GM12891 (cell line): ENCODE measurements at regions not wholly inside any gene's neighbourhood (a gene's known extent, or its start where the extent isn't known, plus 50 kb on each side); places are given as distances from the start of the nearest gene placed in this dataset.

ENCODE experiments used
- PAX5 ChIP-seq: IDR thresholded peaks from 2 replicates; pipeline ENCODE4 v1.6.1; 2011; ENCODE audit warnings: low read length, moderate library complexity, mild to moderate bottlenecking; ENCODE audit not compliant: insufficient read depth, severe bottlenecking
- POLR2A ChIP-seq: IDR thresholded peaks from 2 replicates; pipeline ENCODE4 v1.6.1; 2011; ENCODE audit warnings: low read depth, low read length, control low read depth
- POLR2AphosphoS5 ChIP-seq: IDR thresholded peaks from 2 replicates; pipeline ENCODE4 v1.6.1; 2011; ENCODE audit warnings: low read depth, low read length, control low read depth
- POU2F2 ChIP-seq: IDR thresholded peaks from 2 replicates; pipeline ENCODE4 v1.6.1; 2011; ENCODE audit warnings: low read depth, mild to moderate bottlenecking, control low read depth, low read length, moderate library complexity
- TAF1 ChIP-seq: IDR thresholded peaks from 2 replicates; pipeline ENCODE4 v1.6.1; 2011; ENCODE audit warnings: low read depth, low read length, control low read depth

DNA sequence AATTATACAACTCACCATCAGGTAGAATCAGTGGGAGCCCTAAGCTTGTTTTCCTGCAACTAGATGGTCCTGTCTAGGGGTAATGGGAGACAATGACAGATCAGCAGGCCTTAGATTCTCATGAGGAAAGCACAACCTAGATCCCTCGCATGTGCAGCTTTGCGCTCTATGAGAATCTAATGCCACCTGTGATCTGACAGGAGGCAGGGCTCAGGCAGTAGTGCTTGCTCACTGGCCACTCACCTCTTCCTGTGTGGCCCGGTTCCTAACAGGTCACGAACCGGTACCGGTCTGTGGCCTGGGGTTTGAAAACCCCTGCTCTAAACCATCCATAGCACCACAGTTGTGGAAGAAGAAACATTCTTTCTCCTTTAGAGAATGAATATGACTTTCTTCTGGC, 242.8 kb upstream of the CXCR4 start:
- TF ChIP-seq POLR2A (no peak), POLR2AphosphoS5 (no peak), TAF1 (no peak), PAX5 (no peak), POU2F2 (no peak)
